ENCODE measurements at regions not wholly inside any gene's neighbourhood (a gene's known extent, or its start where the extent isn't known, plus 50 kb on each side); places are given as distances from the start of the nearest gene placed in this dataset.

DNA sequence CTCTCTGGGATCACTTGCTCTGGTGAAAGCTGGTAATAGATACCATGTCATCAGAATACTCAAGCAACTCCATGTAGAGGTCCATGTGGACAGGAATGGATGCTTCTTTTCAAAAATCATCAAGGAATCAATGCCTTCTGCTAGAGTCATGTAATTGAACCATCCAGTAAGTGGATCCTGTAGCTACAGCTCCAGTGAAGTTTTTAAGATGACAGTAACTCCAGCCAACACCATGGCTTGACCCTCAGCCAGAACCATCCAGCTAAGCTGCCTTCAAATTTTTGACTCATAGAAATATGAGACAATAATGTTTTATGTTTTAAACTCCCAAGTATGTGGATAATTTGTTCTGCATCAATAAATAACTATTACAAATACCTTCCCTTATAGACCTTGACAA, 923.7 kb downstream of the EPHA3 start:
- Histone ChIP-seq H3K4me1 (no peaks in the 10 kb centered on the region), H3K27me3 (no peaks in the 10 kb centered on the region), H3K36me3 (no peaks in the 10 kb centered on the region), H3K9me3 (no peaks in the 10 kb centered on the region), H3K4me3 (replicated peaks in 1 of 3) (no peak overlapping the region), H3K27ac (no peak overlapping the region)
- no peak for DNase-seq
- TF ChIP-seq POLR2A (IDR thresholded peaks at IDR 0.05) = no peak
- TF ChIP-seq, protein P1, sequence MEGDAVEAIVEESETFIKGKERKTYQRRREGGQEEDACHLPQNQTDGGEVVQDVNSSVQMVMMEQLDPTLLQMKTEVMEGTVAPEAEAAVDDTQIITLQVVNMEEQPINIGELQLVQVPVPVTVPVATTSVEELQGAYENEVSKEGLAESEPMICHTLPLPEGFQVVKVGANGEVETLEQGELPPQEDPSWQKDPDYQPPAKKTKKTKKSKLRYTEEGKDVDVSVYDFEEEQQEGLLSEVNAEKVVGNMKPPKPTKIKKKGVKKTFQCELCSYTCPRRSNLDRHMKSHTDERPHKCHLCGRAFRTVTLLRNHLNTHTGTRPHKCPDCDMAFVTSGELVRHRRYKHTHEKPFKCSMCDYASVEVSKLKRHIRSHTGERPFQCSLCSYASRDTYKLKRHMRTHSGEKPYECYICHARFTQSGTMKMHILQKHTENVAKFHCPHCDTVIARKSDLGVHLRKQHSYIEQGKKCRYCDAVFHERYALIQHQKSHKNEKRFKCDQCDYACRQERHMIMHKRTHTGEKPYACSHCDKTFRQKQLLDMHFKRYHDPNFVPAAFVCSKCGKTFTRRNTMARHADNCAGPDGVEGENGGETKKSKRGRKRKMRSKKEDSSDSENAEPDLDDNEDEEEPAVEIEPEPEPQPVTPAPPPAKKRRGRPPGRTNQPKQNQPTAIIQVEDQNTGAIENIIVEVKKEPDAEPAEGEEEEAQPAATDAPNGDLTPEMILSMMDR (IDR thresholded peaks at IDR 0.05) = no peak
- intact Hi-C loops (cut with DNase I) = no loop called here

DNA sequence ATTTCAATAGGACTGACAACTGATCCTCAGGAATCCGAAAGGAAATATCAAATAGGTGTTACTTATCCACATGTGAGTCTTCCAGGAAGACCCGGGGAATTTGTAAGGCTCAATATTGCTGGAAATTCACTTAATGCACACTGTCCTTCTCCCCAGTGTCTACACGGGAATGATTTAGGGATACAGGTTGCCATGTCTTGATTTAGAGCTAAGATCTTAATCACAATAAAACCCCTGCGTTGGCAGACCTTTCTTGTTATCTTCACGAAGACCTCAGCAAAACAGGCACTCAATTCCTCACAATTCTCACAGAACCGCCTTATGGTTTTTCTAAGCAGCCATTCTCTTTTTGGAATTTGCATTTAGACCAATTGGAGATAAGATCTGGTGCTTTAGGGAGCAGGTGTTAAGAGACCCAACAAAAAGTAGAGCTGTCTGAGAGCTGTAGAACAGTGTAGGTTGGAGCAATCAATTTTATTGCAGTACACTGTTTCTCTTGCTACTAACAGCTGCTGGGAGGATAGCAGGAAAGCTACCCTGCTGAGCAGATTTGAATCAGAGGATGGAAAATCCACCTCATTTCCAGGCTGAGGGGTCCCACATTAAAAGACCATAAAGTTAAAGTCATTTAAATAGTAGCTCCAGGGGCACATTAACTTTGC, 925.7 kb downstream of the EPHA3 start:
- DNase-seq = no peak
- Histone ChIP-seq H3K9me3 (no peaks in the 10 kb centered on the region), H3K27ac (no peak overlapping the region), H3K27me3 (no peaks in the 10 kb centered on the region), H3K36me3 (no peaks in the 10 kb centered on the region), H3K4me3 (replicated peaks in 1 of 3) (no peak overlapping the region), H3K4me1 (no peaks in the 10 kb centered on the region)
- intact Hi-C loops (cut with DNase I) = no loop called here
- WGBS, 2 donors = 67 to 68% methylated on average over 6 of the region's 6 CpGs
- no peak for TF ChIP-seq POLR2A (IDR thresholded peaks at IDR 0.05)

DNA sequence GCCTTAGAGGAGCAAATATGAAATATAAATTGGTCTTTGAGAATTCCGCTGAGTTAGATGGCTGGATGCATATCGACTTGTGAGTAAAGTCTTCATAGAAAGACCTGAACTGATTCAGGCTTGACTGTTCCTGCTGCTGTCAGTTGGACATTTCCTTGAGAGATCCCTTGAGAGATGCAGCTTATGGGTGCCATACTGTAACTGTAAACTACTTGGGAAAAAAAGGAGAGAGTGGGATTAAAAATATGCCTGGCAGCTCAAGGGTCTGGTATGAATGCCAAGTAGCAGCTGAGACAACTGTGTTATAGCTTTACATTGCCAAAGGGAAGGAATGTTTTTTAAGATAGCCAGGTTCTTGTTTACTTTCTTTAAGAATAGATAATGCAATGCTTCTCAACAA, 926.6 kb downstream of the EPHA3 start:
- WGBS, 2 donors = 94 to 96% methylated on average over 2 of the region's 2 CpGs
- no peak for DNase-seq
- no peaks in the 10 kb centered on the region for H3K9me3 ChIP-seq
- no peak overlapping the region for H3K27ac ChIP-seq
- intact Hi-C loops (cut with DNase I) = no loop called here
- no peaks in the 10 kb centered on the region for H3K36me3 ChIP-seq
- no peak for TF ChIP-seq POLR2A (IDR thresholded peaks at IDR 0.05)
- TF ChIP-seq, protein P1 (IDR thresholded peaks at IDR 0.05) = no peak
- no peak overlapping the region for H3K4me3 ChIP-seq (replicated peaks in 1 of 3)
- no peaks in the 10 kb centered on the region for H3K4me1 ChIP-seq
- H3K27me3 ChIP-seq = no peaks in the 10 kb centered on the region

DNA sequence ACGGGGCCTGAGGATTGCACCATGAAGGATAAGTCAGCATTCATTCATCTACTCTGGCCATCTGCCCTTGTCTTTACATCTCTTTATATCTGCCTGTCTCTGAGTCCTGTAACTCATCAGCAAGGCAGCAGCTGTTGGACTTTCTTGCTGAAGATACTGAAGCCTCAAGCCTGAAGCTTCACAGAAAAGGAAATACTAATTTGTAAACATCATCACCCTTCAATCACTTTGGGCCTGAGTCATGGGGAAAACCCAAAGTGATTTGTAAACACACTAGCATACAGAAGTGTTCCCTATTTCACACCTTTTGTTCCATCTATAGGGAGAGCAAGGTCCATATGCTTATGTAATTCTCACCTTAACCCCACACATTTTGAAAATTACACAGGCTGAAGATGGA, 928.2 kb downstream of the EPHA3 start:
- no peaks in the 10 kb centered on the region for H3K27me3 ChIP-seq
- intact Hi-C loops (cut with DNase I) = no loop called here
- TF ChIP-seq, protein P1 (IDR thresholded peaks at IDR 0.05) = no peak
- TF ChIP-seq POLR2A (IDR thresholded peaks at IDR 0.05) = no peak
- 65 to 77% methylated on average over 1 of the region's 1 CpG for WGBS, 2 donors
- DNase-seq = no peak
- H3K4me1 ChIP-seq = no peaks in the 10 kb centered on the region
- H3K4me3 ChIP-seq (replicated peaks in 1 of 3) = no peak overlapping the region
- no peaks in the 10 kb centered on the region for H3K9me3 ChIP-seq
- H3K27ac ChIP-seq = no peak overlapping the region
- no peaks in the 10 kb centered on the region for H3K36me3 ChIP-seq

DNA sequence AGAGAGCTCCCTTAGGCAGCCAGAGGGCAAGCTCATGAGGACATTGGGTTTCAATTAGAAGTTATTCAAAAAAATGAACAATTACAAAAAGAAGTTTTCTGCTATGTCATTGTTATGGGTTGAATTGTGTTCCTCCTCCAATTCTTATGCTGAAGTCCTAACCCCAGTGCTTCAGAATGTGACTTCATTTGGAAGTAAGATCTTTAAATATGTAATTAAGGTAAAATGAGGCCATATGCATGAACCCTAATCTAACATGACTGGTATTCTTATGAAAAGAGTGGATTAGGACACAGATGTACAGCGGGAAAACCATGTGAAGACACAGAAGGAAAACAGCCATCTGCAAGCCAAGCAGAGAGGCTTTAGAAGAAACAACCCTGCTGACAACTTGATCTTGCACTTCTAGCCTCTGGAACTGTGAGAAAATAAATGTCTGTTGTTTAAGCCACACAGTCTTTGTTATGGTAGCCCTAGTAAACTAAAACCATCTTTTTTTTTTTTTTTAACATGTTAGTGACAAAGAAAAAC, 929.6 kb downstream of the EPHA3 start:
- Histone ChIP-seq H3K4me1 (no peaks in the 10 kb centered on the region), H3K4me3 (replicated peaks in 1 of 3) (no peak overlapping the region), H3K9me3 (no peaks in the 10 kb centered on the region), H3K27ac (no peak overlapping the region), H3K27me3 (no peaks in the 10 kb centered on the region), H3K36me3 (no peaks in the 10 kb centered on the region)
- intact Hi-C loops (cut with DNase I) = no loop called here
- no peak for DNase-seq
- WGBS, 2 donors = 80 to 83% methylated on average over 1 of the region's 1 CpG
- TF ChIP-seq POLR2A (IDR thresholded peaks at IDR 0.05) = no peak
- TF ChIP-seq, protein P1 (IDR thresholded peaks at IDR 0.05) = no peak
